ENCODE measurements at regions not wholly inside any gene's neighbourhood (a gene's known extent, or its start where the extent isn't known, plus 50 kb on each side); places are given as distances from the start of the nearest gene placed in this dataset.

DNA sequence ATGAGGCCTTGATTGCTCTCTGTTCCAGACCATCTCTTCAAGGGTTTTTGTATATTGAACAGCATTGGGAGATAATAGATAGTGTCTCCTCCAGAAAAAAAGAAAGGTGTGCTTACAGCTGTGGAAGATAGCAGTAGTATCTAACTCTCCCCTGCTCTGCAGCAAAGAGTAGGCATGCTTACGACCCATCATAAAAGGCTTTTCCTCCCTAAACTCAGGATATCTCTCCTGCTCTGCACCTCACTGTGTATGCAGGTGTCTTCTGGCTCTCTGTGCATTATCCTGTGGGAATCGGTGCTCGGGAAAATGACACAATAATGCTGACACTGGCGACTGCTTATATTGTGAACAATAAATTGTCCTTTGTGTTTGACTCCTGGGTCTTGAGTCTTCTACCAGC lies 216.0 kb downstream of the RAB28 start:
- TF ChIP-seq RAD21 (IDR thresholded peaks at IDR 0.05; ENCODE audit: low read length) (no peak), NFIC (IDR thresholded peaks at IDR 0.05; ENCODE audit: borderline replicate concordance) (no peak), POLR2AphosphoS5 (IDR thresholded peaks at IDR 0.05; ENCODE audit: low read depth, low read length) (no peak), TEAD4 (IDR thresholded peaks at IDR 0.05; ENCODE audit: borderline replicate concordance, insufficient read depth) (no peak), TCF12 (IDR thresholded peaks at IDR 0.05) (no peak), FOXJ3 (CRISPR knock-in tag; IDR thresholded peaks at IDR 0.05) (no peak), GABPA (IDR thresholded peaks at IDR 0.05; ENCODE audit: low read depth) (no peak), MEF2A (IDR thresholded peaks at IDR 0.05; ENCODE audit: borderline replicate concordance, low read depth) (no peak), EZH2phosphoT487 (IDR thresholded peaks at IDR 0.05; ENCODE audit: borderline replicate concordance, low read depth) (no peak)
- TF ChIP-seq, protein P1, sequence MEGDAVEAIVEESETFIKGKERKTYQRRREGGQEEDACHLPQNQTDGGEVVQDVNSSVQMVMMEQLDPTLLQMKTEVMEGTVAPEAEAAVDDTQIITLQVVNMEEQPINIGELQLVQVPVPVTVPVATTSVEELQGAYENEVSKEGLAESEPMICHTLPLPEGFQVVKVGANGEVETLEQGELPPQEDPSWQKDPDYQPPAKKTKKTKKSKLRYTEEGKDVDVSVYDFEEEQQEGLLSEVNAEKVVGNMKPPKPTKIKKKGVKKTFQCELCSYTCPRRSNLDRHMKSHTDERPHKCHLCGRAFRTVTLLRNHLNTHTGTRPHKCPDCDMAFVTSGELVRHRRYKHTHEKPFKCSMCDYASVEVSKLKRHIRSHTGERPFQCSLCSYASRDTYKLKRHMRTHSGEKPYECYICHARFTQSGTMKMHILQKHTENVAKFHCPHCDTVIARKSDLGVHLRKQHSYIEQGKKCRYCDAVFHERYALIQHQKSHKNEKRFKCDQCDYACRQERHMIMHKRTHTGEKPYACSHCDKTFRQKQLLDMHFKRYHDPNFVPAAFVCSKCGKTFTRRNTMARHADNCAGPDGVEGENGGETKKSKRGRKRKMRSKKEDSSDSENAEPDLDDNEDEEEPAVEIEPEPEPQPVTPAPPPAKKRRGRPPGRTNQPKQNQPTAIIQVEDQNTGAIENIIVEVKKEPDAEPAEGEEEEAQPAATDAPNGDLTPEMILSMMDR (IDR thresholded peaks at IDR 0.05): no peak
